ENCODE measurements at regions not wholly inside any gene's neighbourhood (a gene's known extent, or its start where the extent isn't known, plus 50 kb on each side); places are given as distances from the start of the nearest gene placed in this dataset.

GRCh38 chr1:117754061-117754969 lies 148.5 kb downstream of the TENT5C start:
- TF ChIP-seq CTCF (IDR thresholded peaks at IDR 0.05) (peak; percentile 50 to 88 (median 80)), POLR2A (IDR thresholded peaks at IDR 0.05) (no peak)

All from thyroid gland (tissue), 4 donors.